Vagina (tissue), 2 donors: ENCODE measurements at regions not wholly inside any gene's neighbourhood (a gene's known extent, or its start where the extent isn't known, plus 50 kb on each side); places are given as distances from the start of the nearest gene placed in this dataset.
A peak's percentile ranks its signal among the peaks of the same experiment; 100 is the strongest.
"Not testable (repeated sequence)": the region's sequence is repeated elsewhere in the genome, so short reads cannot be mapped to it uniquely, and the experiment has no call there.

Experiments
- DNase-seq, 2 donors: peaks; one replicate each; pipeline ENCODE4 v3.0.0-alpha.2; 2017; ENCODE audit errors: extremely low spot score in 2 of 2
- H3K27ac ChIP-seq: fragments of 200-600 bp; sonication (generic); one replicate; pipeline ENCODE4 v1.5.1; 2019
- H3K27me3 ChIP-seq: fragments of 200-600 bp; sonication (generic); one replicate; pipeline ENCODE4 v1.5.1; 2019
- H3K36me3 ChIP-seq, 2 donors: fragments of 200-600 bp; sonication (generic); one replicate each; pipeline ENCODE4 v1.5.1; 2017 to 2019
- H3K4me1 ChIP-seq: fragments of 200-600 bp; sonication (generic); one replicate; pipeline ENCODE4 v1.5.1; 2019
- H3K4me3 ChIP-seq, 2 donors: fragments of 200-600 bp; sonication (generic); 1 replicate in 1 of 2; 2 replicates in 1 of 2; pipeline ENCODE4 v1.5.1; 2016 to 2019
- H3K9me3 ChIP-seq: fragments of 200-600 bp; sonication (generic); one replicate; pipeline ENCODE4 v1.5.1; 2019
- POLR2A ChIP-seq, 2 donors: fragments of 450-650 bp; IDR thresholded peaks; one replicate each; pipeline ENCODE4 v1.6.1; 2017; ENCODE audit warnings: antibody characterized with exemption in 2 of 2, mild to moderate bottlenecking in 2 of 2, moderate library complexity in 2 of 2
- POLR2AphosphoS5 ChIP-seq, 2 donors: sonication (generic); formaldehyde crosslinking; IDR thresholded peaks; one replicate each; pipeline ENCODE4 v1.9.0; 2017; ENCODE audit warnings: antibody characterized with exemption in 2 of 2, mild to moderate bottlenecking in 2 of 2, low read depth in 1 of 2; ENCODE audit not compliant: insufficient read depth in 1 of 2
- intact Hi-C: fragments of 100-400 bp; cut with DNase I; formaldehyde crosslinking; loops from one replicate; pipeline ENCODE4 v1.15.1; 2023
- TF ChIP-seq, protein P1 (sequence below), 3 experiments: fragments of 450-650 bp in 2 of 3; fragments of 200-600 bp in 1 of 3; sonication (generic) in 1 of 3; IDR thresholded peaks; one replicate each; pipeline ENCODE4 v1.5.1; 2017 to 2019; ENCODE audit warnings: antibody characterized with exemption in 3 of 3, mild to moderate bottlenecking in 2 of 3, moderate library complexity in 2 of 3

DNA sequence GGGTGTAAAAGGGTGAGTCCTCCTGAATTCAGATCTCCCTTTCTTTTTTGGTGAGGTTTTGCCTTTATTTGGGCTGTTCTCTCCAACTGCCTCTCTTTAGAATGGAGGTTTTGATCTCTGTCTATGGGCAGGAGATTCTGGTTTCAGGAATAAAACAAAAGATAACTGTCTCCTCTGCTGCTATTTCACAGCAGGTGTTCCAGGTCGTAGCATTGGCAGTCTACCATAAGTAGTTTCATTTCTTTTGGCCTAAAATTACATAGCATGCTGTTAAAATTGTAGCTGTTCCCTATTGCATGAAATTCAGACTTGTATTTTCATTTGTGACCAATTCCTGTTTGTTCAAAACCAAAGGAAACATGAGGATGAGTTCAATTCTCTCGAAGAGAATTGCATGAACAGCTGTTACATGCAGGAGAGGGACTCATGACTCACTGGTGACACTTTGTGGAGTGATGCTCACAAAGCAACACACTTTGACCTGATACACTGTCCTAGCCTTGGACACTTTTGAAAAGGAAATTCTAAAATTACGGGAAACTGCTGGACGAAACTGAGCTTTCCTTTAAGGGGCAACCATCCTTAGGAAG lies 76.8 kb upstream of the SIRPG start:
- TF ChIP-seq, protein P1, sequence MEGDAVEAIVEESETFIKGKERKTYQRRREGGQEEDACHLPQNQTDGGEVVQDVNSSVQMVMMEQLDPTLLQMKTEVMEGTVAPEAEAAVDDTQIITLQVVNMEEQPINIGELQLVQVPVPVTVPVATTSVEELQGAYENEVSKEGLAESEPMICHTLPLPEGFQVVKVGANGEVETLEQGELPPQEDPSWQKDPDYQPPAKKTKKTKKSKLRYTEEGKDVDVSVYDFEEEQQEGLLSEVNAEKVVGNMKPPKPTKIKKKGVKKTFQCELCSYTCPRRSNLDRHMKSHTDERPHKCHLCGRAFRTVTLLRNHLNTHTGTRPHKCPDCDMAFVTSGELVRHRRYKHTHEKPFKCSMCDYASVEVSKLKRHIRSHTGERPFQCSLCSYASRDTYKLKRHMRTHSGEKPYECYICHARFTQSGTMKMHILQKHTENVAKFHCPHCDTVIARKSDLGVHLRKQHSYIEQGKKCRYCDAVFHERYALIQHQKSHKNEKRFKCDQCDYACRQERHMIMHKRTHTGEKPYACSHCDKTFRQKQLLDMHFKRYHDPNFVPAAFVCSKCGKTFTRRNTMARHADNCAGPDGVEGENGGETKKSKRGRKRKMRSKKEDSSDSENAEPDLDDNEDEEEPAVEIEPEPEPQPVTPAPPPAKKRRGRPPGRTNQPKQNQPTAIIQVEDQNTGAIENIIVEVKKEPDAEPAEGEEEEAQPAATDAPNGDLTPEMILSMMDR (IDR thresholded peaks at IDR 0.05) = no peak
- TF ChIP-seq POLR2AphosphoS5 (IDR thresholded peaks at IDR 0.05; ENCODE audit: insufficient read depth in 1 of 2, low read depth in 1 of 2) (no peak), POLR2A (IDR thresholded peaks at IDR 0.05) (no peak)
- no peaks in the 10 kb centered on the region for H3K27me3 ChIP-seq

DNA sequence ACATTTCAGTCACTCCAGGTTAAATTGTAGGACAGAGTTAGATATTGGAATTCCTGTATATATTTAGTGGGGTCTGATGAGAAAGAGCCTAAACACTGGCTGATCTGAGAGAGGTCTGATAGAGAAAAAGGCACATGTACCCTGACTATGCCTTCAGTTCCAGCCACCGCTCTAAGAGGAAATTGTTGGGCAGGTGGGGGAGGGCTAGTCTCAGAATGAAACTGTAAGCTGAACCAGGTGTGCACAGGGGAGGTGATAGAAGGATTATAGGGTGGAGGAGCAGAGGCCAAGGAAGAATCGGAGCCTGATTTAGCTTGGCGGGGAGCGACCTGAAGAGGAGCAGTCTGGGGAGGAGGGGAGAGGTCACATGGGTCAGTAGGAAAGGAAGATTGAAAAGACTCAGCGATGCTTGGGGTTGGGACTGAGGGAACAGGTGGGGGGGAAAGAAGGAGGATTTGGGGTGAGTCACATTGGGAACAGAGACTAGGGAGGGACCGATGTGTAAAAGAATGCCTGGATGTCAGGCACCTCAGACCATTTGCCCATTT lies 74.3 kb upstream of the SIRPG start:
- H3K27ac ChIP-seq, H3K36me3 ChIP-seq, intact Hi-C loops, H3K4me1 ChIP-seq, H3K9me3 ChIP-seq, H3K27me3 ChIP-seq, H3K4me3 ChIP-seq: not testable (repeated sequence)
- DNase-seq = peak in 1 of 2 donors; percentile 42

More for the DNA sequence above, 76.8 kb upstream of the SIRPG start:
- H3K4me3 ChIP-seq = no peak overlapping the region
- H3K36me3 ChIP-seq = no peaks in the 10 kb centered on the region
- no peaks in the 10 kb centered on the region for H3K4me1 ChIP-seq
- no peak for DNase-seq
- no peaks in the 10 kb centered on the region for H3K9me3 ChIP-seq
- intact Hi-C loops = no loop called here
- H3K27ac ChIP-seq = no peak overlapping the region

DNA sequence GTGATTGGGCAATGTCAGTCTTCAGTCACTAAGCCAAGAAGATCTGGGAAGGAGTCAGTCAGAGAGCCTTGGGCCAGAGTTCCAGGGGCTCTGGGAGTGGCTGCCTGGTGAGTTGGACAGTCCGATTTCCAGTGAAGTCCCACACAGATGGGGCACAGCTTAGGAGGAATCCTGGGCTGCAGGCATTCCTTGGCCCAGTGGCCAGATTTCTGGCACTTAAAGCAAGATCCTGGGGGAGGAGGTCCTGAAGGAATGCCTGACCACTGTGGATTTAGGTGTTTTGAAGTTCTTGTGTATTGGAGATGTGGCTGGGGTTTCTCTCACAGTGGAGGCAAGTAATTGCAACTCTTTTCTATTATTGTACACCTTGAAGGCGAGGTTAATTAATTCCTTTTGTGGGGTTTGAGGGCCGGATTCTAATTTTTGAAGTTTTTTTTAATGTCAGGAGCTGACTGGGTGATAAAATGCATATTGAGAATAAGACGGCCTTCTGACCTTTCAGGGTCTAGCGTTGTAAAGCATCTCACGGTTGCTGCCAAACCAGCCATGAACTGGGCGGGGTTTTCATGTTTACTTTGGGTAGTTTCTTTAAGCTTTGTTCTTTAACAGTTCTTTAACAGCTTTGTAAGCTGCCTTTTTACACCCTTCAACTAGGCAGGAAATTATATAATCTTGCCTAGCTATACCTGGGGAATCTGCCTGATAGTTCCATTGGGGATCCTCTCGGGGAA lies 73.6 kb upstream of the SIRPG start:
- H3K4me3 ChIP-seq, H3K4me1 ChIP-seq, H3K9me3 ChIP-seq, DNase-seq, H3K27ac ChIP-seq, intact Hi-C loops, H3K27me3 ChIP-seq, H3K36me3 ChIP-seq: not testable (repeated sequence)

DNA sequence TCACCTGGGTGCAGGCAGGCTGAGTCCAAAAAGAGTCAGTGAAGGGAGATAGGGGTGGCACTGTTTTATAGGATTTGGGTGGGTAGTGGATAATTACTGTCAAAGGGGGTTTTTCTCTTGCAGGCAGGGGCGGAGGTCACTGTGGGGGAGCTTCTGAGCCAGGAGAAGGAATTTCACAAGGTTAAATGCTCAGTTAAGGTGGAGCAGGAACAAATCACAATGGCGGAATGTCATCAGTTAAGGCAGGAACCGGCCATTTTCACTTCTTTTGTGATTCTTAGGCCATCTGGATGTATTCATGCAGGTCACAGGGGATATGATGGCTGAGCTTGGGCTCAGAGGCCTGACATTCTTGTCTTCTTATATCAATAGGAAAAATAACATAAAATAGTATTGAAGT lies 69.7 kb upstream of the SIRPG start:
- intact Hi-C loops, H3K36me3 ChIP-seq, H3K27ac ChIP-seq, H3K4me1 ChIP-seq, H3K9me3 ChIP-seq, DNase-seq, H3K27me3 ChIP-seq, H3K4me3 ChIP-seq: not testable (repeated sequence)

DNA sequence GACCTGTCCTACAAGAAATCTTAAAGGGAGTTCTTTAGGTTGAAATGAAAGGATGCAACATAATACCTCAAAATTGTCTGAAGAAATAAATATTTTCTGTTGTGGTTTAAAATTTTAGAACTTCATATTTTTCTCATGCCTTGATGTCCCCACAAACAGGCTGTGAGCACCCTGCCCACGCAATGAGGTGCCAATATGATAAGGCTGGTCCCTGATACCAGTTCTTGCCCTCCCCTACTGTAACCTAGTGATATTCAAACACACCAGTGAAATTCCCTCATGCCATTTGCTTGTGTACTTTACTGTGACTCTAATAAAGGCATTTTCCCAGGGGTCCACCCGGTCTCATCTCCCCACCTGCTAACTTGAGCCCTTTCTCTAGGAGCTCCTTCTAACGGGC lies 67.3 kb upstream of the SIRPG start:
- no peak for DNase-seq
- no peaks in the 10 kb centered on the region for H3K4me1 ChIP-seq
- H3K27me3 ChIP-seq = no peaks in the 10 kb centered on the region
- H3K9me3 ChIP-seq = no peaks in the 10 kb centered on the region
- no peak overlapping the region for H3K4me3 ChIP-seq
- intact Hi-C loops = no loop called here
- H3K36me3 ChIP-seq = no peaks in the 10 kb centered on the region
- TF ChIP-seq, protein P1 (IDR thresholded peaks at IDR 0.05) = no peak
- no peak for TF ChIP-seq POLR2A (IDR thresholded peaks at IDR 0.05)
- no peak for TF ChIP-seq POLR2AphosphoS5 (IDR thresholded peaks at IDR 0.05; ENCODE audit: insufficient read depth in 1 of 2, low read depth in 1 of 2)
- no peak overlapping the region for H3K27ac ChIP-seq

DNA sequence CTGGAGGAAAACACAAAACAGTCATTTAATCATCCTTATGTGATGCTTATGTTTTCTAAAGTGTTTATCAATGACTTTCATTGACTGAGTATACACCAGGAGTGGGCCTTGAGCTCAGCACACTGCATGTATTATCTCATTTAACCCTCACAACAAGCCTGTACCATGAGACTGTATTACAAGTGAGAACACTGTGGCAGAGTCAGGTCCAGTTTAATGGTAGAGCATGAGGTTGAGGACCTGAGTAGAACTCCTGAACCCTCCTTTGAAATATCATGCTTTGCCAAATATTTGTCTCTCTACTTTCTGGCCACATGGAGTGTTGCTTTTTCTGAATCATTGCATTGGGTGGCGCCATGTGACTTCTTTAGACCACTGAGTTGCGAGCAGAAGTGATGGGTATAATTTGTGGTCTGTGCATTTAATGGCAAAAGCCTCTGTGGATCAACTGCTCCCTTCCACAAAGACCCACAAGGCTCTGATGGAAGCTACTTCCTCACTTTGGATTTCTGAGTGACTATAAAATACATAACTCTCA lies 65.0 kb upstream of the SIRPG start:
- TF ChIP-seq POLR2A (IDR thresholded peaks at IDR 0.05) (no peak), POLR2AphosphoS5 (IDR thresholded peaks at IDR 0.05; ENCODE audit: insufficient read depth in 1 of 2, low read depth in 1 of 2) (no peak)
- TF ChIP-seq, protein P1 (IDR thresholded peaks at IDR 0.05) = no peak
- Histone ChIP-seq H3K27me3 (no peaks in the 10 kb centered on the region), H3K4me1 (peaks cover 8% of the 10 kb centered on the region), H3K36me3 (no peaks in the 10 kb centered on the region), H3K4me3 (no peak overlapping the region), H3K9me3 (no peaks in the 10 kb centered on the region), H3K27ac (no peak overlapping the region)
- intact Hi-C loops = no loop called here
- no peak for DNase-seq
